ENCODE measurements at regions not wholly inside any gene's neighbourhood (a gene's known extent, or its start where the extent isn't known, plus 50 kb on each side); places are given as distances from the start of the nearest gene placed in this dataset.

GRCh38 chr9:73615557-73615956 is 463.9 kb downstream of the ANXA1 start:
- Mint-ChIP-seq H3K9me3 (ENCODE audit: insufficient read depth) (peaks cover 3% of the 10 kb centered on the region), H3K27ac (no peak overlapping the region), H3K27me3 (no peaks in the 10 kb centered on the region), H3K4me1 (no peaks in the 10 kb centered on the region), H3K4me3 (no peak overlapping the region)
- no peak for ATAC-seq (ENCODE audit: low read depth)
- DNase-seq, result no peak
- no peaks in the 10 kb centered on the region for H3K4me1 ChIP-seq (ENCODE audit: control insufficient read depth in 2 of 2, insufficient read depth in 2 of 2, low read length in 2 of 2)
- intact Hi-C loops (cut with micrococcal nuclease), result no loop called here
- no peaks in the 10 kb centered on the region for H3K27me3 ChIP-seq (replicated peaks in 1 of 4; ENCODE audit: control extremely low read depth in 1 of 4, control insufficient read depth in 3 of 4, insufficient read depth in 4 of 4, low read length in 3 of 4)
- H4K20me1 ChIP-seq (ENCODE audit: control insufficient read depth, insufficient read depth, low read length, poor library complexity, severe bottlenecking), result no peaks in the 10 kb centered on the region
- H3K36me3 ChIP-seq (replicated peaks in 1 of 2; ENCODE audit: control extremely low read depth in 1 of 2, control insufficient read depth in 1 of 2, extremely low read depth in 1 of 2, insufficient read depth in 2 of 2, low read length in 1 of 2), result no peaks in the 10 kb centered on the region
- no peak overlapping the region for H3K27ac ChIP-seq (ENCODE audit: low read length in 2 of 2)
- POLR2A ChIA-PET, result no interaction called here
- no peak overlapping the region for H2AFZ ChIP-seq (ENCODE audit: insufficient read depth, low read depth, low read length, poor library complexity, severe bottlenecking)
- no peaks in the 10 kb centered on the region for H3K9me3 ChIP-seq (ENCODE audit: control extremely low read depth in 1 of 3, control insufficient read depth in 2 of 3, insufficient read depth in 1 of 3, low read length in 2 of 3)
- H3K4me3 ChIP-seq (ENCODE audit: control extremely low read depth in 1 of 5, extremely low read depth in 1 of 5, insufficient read depth in 1 of 5, low read depth in 2 of 5, low read length in 4 of 5), result no peak overlapping the region
- TF ChIP-seq EZH2 (IDR thresholded peaks at IDR 0.05; ENCODE audit: borderline replicate concordance, insufficient read depth, low read depth, low read length, poor library complexity, severe bottlenecking) (no peak), CTCF (IDR thresholded peaks at IDR 0.05) (no peak)
- H3K4me2 ChIP-seq (replicated peaks; ENCODE audit: low read depth, low read length, poor library complexity, severe bottlenecking), result no peak overlapping the region
- no peak overlapping the region for H3K9ac ChIP-seq (ENCODE audit: low read length)
- CTCF ChIA-PET, result no interaction called here
- no peaks in the 10 kb centered on the region for H3K79me2 ChIP-seq (ENCODE audit: control insufficient read depth, insufficient read depth, low read length)

- no peaks in the 10 kb centered on the region for H3K27me3 Mint-ChIP-seq
Observed at GRCh38 chr9:73617586-73617985, 465.9 kb downstream of the ANXA1 start.

More at GRCh38 chr9:73617586-73617985, 465.9 kb downstream of the ANXA1 start:
- no peaks in the 10 kb centered on the region for H4K20me1 ChIP-seq (ENCODE audit: control insufficient read depth, insufficient read depth, low read length, poor library complexity, severe bottlenecking)
- H3K4me1 Mint-ChIP-seq, result no peaks in the 10 kb centered on the region
- no peak overlapping the region for H3K4me3 Mint-ChIP-seq
- DNase-seq (no peak), ATAC-seq (ENCODE audit: low read depth) (no peak)
- no peak overlapping the region for H3K27ac ChIP-seq (ENCODE audit: low read length in 2 of 2)
- no peak overlapping the region for H3K4me2 ChIP-seq (replicated peaks; ENCODE audit: low read depth, low read length, poor library complexity, severe bottlenecking)
- no peak overlapping the region for H2AFZ ChIP-seq (ENCODE audit: insufficient read depth, low read depth, low read length, poor library complexity, severe bottlenecking)
- intact Hi-C loops (cut with micrococcal nuclease), result no loop called here
- H3K27me3 ChIP-seq (replicated peaks in 1 of 4; ENCODE audit: control extremely low read depth in 1 of 4, control insufficient read depth in 3 of 4, insufficient read depth in 4 of 4, low read length in 3 of 4), result no peaks in the 10 kb centered on the region
- no peaks in the 10 kb centered on the region for H3K9me3 ChIP-seq (ENCODE audit: control extremely low read depth in 1 of 3, control insufficient read depth in 2 of 3, insufficient read depth in 1 of 3, low read length in 2 of 3)
- no peak overlapping the region for H3K27ac Mint-ChIP-seq
- H3K9me3 Mint-ChIP-seq (ENCODE audit: insufficient read depth), result peaks cover 4% of the 10 kb centered on the region
- no peak overlapping the region for H3K4me3 ChIP-seq (ENCODE audit: control extremely low read depth in 1 of 5, extremely low read depth in 1 of 5, insufficient read depth in 1 of 5, low read depth in 2 of 5, low read length in 4 of 5)
- CTCF ChIA-PET, result no interaction called here
- TF ChIP-seq CTCF (IDR thresholded peaks at IDR 0.05) (no peak), EZH2 (IDR thresholded peaks at IDR 0.05; ENCODE audit: borderline replicate concordance, insufficient read depth, low read depth, low read length, poor library complexity, severe bottlenecking) (no peak)
- POLR2A ChIA-PET, result no interaction called here
- WGBS (ENCODE audit: insufficient coverage), result 80% methylated on average over 1 of the region's 4 CpGs
- H3K79me2 ChIP-seq (ENCODE audit: control insufficient read depth, insufficient read depth, low read length), result no peaks in the 10 kb centered on the region
- H3K4me1 ChIP-seq (ENCODE audit: control insufficient read depth in 2 of 2, insufficient read depth in 2 of 2, low read length in 2 of 2), result no peaks in the 10 kb centered on the region
- H3K36me3 ChIP-seq (replicated peaks in 1 of 2; ENCODE audit: control extremely low read depth in 1 of 2, control insufficient read depth in 1 of 2, extremely low read depth in 1 of 2, insufficient read depth in 2 of 2, low read length in 1 of 2), result no peaks in the 10 kb centered on the region
- no peak overlapping the region for H3K9ac ChIP-seq (ENCODE audit: low read length)
